Loucy (cell line): ENCODE measurements at regions not wholly inside any gene's neighbourhood (a gene's known extent, or its start where the extent isn't known, plus 50 kb on each side); places are given as distances from the start of the nearest gene placed in this dataset.

Source experiments
- EZH2phosphoT487 ChIP-seq: fragments of 200-600 bp; IDR thresholded peaks from 2 replicates; pipeline ENCODE4 v1.6.1; 2018; ENCODE audit warnings: antibody characterized with exemption, mild to moderate bottlenecking, moderate library complexity, borderline replicate concordance
- TF ChIP-seq, protein P1 (sequence below): fragments of 200-600 bp; sonication (generic); conservative IDR thresholded peaks from 2 replicates; pipeline ENCODE4 v1.5.1; 2014; ENCODE audit warnings: mild to moderate bottlenecking, antibody characterized with exemption, low read length

DNA sequence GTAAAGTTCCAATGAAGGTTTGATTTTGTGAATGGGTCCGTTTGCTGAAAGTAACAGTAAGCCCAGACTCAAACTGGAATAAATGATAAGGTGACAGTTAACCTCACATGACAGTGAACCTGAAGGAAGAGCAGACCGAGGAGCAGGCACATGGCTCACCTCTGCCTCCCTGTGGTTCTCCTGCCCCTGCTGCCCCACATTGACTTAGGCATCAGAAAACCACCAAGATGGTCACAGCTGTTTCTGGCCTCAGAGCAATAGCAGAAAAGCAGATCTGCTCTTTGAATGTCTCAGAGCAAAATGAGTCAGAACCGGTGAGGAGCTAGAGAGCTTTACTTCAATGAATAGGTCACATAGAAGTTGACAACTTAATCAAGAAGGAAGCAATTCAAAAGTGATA is 487.6 kb downstream of the METTL4 start:
- TF ChIP-seq, protein P1, sequence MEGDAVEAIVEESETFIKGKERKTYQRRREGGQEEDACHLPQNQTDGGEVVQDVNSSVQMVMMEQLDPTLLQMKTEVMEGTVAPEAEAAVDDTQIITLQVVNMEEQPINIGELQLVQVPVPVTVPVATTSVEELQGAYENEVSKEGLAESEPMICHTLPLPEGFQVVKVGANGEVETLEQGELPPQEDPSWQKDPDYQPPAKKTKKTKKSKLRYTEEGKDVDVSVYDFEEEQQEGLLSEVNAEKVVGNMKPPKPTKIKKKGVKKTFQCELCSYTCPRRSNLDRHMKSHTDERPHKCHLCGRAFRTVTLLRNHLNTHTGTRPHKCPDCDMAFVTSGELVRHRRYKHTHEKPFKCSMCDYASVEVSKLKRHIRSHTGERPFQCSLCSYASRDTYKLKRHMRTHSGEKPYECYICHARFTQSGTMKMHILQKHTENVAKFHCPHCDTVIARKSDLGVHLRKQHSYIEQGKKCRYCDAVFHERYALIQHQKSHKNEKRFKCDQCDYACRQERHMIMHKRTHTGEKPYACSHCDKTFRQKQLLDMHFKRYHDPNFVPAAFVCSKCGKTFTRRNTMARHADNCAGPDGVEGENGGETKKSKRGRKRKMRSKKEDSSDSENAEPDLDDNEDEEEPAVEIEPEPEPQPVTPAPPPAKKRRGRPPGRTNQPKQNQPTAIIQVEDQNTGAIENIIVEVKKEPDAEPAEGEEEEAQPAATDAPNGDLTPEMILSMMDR: peak; percentile 94
- TF ChIP-seq EZH2phosphoT487: no peak
